Erythroblast (primary cell): ENCODE measurements at regions not wholly inside any gene's neighbourhood (a gene's known extent, or its start where the extent isn't known, plus 50 kb on each side); places are given as distances from the start of the nearest gene placed in this dataset.

ENCODE experiments used
- DNase-seq, 2 experiments: peaks; one replicate each; lab custom pipeline; 2025; lab: John Stamatoyannopoulos, UW
- GATA1 ChIP-seq: IDR thresholded peaks from 2 replicates; pipeline ENCODE4 v1.6.1; 2011; ENCODE audit warnings: low read depth, mild to moderate bottlenecking, control low read depth, low read length, moderate library complexity
- POLR2A ChIP-seq: IDR thresholded peaks from 2 replicates; pipeline ENCODE4 v1.6.1; 2011; ENCODE audit warnings: mild to moderate bottlenecking, low read length

- TF ChIP-seq POLR2A, result no peak
- TF ChIP-seq GATA1, result no peak
- DNase-seq, result no peak
These were observed 97.6 kb downstream of the ZIC5 start for GRCh38 chr13:99873832-99874430.

DNA sequence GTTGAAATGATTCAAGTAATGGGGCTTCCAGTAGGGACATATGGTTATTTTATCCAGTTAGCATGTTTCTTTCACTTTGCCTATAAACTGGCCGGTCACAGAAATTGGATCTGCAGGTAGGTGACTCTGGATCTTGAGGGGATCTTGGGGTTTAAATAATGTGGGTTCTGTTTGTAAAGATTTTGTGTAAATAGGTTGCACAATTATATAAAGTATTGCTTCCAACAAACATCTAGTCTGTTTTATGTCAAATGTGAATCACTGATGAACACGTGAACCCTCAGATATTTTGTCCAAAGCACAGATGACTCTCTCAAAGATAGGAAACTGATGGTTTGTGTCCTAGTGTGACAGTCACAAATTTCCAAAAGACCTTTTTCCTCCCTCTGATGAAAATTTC lies 98.4 kb downstream of the ZIC5 start:
- no peak for DNase-seq
- no peak for TF ChIP-seq POLR2A
- TF ChIP-seq GATA1, result no peak

DNA sequence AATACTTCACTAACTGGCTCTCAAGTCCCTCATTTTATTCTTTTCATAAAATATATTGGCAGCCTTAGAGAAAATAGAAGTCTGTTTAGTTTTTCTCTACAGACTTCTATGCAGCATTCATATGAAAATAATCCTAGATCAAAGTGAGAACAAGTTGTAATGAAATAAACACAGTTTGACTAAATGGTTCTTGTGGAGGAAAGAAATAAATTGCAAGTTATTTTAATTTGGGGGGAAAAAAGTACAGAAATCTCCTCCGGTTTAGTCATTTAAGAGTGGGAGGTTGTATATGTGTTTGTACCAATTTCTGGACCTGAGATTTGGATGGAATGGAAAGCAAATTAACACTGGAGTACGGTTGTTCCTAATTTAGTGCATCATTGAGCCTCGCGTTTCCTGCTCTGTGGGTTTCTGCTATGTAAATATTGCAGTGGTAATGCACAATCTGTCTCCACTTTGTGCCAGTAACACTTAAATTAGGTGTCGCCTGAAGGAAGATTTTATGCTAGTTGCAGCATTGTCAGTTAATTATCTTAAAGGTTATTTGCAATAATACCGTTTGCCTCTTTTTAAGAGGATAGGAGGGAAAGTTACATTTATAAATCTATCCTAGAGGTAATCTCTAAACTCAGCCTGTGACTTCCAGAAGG lies 100.2 kb downstream of the ZIC5 start:
- no peak for TF ChIP-seq POLR2A

DNA sequence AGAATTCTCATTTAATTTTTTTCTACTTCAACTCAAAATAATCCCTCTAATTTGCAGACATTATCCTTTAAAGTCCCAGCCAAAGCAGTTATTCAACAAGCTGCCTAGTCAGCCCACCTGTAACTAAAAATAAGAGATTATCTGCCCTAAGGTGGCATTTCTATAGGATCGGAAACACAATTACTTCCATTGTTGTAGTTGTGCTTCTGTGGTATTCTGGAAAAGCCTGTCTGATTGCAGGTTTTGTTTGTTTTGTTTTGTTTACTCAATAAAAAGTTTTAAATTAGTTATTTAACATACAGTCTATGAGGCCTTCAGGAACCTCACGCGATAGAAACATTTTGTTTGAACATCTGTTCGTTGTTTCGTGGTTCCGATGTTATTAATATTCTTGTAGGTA lies 101.0 kb downstream of the ZIC5 start:
- no peak for DNase-seq
- TF ChIP-seq POLR2A (no peak), GATA1 (no peak)

More for the DNA sequence above, 100.2 kb downstream of the ZIC5 start:
- DNase-seq, result no peak

DNA sequence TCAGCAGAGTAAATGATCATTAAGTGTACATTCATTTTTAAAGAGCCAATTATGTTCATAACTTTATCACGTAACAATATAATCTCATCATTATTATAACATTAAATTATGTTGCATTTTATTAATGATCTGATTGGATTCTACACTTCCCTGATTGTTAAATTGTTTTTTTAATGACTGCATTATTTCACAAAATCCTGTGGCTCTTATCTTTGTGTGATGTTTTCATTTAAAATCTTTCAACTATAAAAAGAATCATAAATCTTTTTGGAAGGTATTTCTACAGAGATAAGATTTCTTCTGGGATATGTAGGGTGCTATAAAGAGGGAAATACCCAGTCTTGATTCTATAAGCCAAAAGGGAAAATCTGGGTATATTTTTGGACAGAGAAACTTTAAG lies 101.7 kb downstream of the ZIC5 start:
- TF ChIP-seq POLR2A, result no peak
- no peak for TF ChIP-seq GATA1
- no peak for DNase-seq

DNA sequence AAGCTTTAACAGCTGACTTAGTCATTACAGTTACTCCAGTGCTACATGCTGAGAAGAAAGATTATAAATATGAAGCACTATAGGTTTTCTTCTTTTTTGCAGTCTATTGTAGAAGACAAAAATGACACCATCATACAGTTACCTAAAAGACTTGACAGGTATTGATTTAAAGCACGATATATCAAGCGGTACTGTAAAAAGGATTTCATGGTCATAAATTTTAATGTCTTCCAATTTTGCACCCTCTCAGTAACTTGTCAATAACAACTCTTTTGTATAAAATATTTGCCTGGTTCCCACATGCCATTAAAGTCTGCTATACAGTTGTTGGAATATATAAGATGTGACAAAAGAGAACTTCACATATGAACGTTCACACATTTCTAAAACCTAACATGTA lies 102.8 kb downstream of the ZIC5 start:
- DNase-seq, result no peak
- TF ChIP-seq GATA1 (no peak), POLR2A (no peak)

GRCh38 chr13:99867535-99868257 lies 103.9 kb downstream of the ZIC5 start:
- no peak for DNase-seq
- no peak for TF ChIP-seq POLR2A
- TF ChIP-seq GATA1, result no peak

DNA sequence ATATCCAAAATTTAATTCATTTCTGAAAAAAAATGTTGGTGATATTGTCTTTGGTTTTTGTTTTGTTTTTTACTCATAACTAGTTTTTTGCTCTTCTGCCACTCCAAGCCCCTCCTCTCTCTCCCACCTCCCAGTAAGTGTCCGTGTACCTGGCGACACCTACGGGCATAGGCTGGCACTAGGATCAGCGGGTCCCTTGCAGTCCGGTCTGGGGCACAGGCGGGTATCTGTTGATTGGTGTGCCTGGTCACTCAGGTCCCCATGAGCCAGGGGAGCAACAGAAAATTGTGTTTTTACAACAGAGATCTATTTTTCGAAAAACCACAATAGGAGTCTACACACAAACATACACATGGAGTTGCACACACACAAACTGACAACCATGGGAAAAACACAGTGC lies 104.8 kb downstream of the ZIC5 start:
- TF ChIP-seq GATA1 (no peak), POLR2A (no peak)
- no peak for DNase-seq

DNA sequence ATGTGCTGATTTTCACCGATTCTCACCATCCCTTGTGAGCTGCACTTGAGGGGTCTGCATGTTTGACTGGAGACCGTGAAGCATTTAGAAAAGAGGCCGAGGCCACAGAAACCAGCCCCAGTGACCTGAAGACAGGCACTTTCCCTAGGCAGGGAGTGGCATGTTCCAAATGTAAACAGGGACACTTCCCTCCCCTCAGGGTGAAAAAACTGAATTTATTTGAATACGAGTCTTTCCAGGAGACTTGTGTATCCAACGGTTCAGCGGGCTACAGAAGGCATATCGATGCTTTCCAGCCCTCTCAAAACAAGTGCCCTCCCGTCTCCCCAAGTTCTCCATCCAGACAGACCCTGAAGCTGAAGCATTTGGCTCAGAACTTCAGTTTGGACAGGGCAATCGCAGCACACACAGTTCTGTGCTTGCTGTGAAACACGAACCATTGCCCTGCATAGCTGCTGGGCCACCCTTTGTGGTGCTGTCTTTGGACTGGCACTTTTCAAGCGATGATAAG lies 106.1 kb downstream of the ZIC5 start:
- no peak for TF ChIP-seq GATA1
- no peak for TF ChIP-seq POLR2A
- no peak for DNase-seq

GRCh38 chr13:99864627-99864990 lies 107.0 kb downstream of the ZIC5 start:
- no peak for DNase-seq
- TF ChIP-seq GATA1, result no peak
- no peak for TF ChIP-seq POLR2A

GRCh38 chr13:99863789-99864626 lies 107.6 kb downstream of the ZIC5 start:
- TF ChIP-seq POLR2A, result no peak
- TF ChIP-seq GATA1, result no peak
- DNase-seq, result no peak

DNA sequence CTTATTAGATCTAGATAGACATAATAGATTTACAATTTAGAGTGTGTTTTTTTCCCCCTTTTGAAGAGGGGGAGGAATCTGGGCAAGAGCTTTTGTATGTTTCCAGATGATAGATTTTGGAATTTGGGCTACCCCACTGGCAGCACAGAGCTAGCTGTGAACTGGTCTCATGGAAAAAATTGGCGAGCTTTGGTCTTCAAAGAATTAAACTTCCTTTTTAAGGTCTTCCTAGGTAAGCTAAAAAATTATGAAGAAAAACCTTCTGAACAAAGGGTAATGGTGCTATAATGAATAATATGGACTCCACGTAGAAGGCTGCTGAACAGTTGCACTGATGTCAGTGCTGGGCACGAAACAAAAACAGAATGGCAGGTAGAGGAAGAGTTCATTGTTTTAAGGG lies 109.3 kb downstream of the ZIC5 start:
- TF ChIP-seq POLR2A (no peak), GATA1 (no peak)
- no peak for DNase-seq

GRCh38 chr13:99861771-99862170 lies 109.8 kb downstream of the ZIC5 start:
- TF ChIP-seq POLR2A, result no peak
- TF ChIP-seq GATA1, result no peak
- DNase-seq, result no peak

GRCh38 chr13:99860745-99861144 lies 110.8 kb downstream of the ZIC5 start:
- TF ChIP-seq POLR2A, result no peak
- no peak for TF ChIP-seq GATA1
- DNase-seq, result no peak
